ENCODE measurements at regions not wholly inside any gene's neighbourhood (a gene's known extent, or its start where the extent isn't known, plus 50 kb on each side); places are given as distances from the start of the nearest gene placed in this dataset.

GRCh38 chr17:71980171-71980570 lies 140.6 kb upstream of the SOX9 start:
- H3K4ac ChIP-seq (replicated peaks; ENCODE audit: insufficient read length, low read depth, low read length): no peak overlapping the region
- no peak for DNase-seq (ENCODE audit: low read depth in 1 of 2, low spot score in 2 of 2)

More at GRCh38 chr17:71980171-71980570, 140.6 kb upstream of the SOX9 start:
- Histone ChIP-seq H2BK12ac (ENCODE audit: low read depth, low read length) (no peak overlapping the region), H3K23ac (ENCODE audit: insufficient read length) (no peak overlapping the region), H3K14ac (ENCODE audit: insufficient read length) (no peak overlapping the region), H2AFZ (ENCODE audit: low read length) (no peak overlapping the region), H3K9me3 (ENCODE audit: insufficient read depth in 2 of 2, low read depth in 1 of 2, low read length in 1 of 2) (no peaks in the 10 kb centered on the region), H3K79me2 (ENCODE audit: control insufficient read depth in 1 of 2, insufficient read depth in 2 of 2, low read length in 2 of 2) (no peaks in the 10 kb centered on the region), H2BK15ac (ENCODE audit: low read length) (no peak overlapping the region), H3K23me2 (ENCODE audit: low read depth, low read length) (no peaks in the 10 kb centered on the region), H3K36me3 (ENCODE audit: control insufficient read depth in 2 of 4, insufficient read depth in 4 of 4, low read length in 3 of 4) (no peaks in the 10 kb centered on the region), H4K20me1 (replicated peaks in 1 of 2; ENCODE audit: control insufficient read depth in 1 of 2, insufficient read depth in 2 of 2, low read length in 2 of 2) (no peaks in the 10 kb centered on the region), H2BK120ac (replicated peaks; ENCODE audit: low read depth, low read length) (no peak overlapping the region), H3K79me1 (ENCODE audit: low read depth, low read length) (no peaks in the 10 kb centered on the region), H3K4me3 (ENCODE audit: extremely low read depth in 1 of 4, insufficient read depth in 2 of 4, low read depth in 3 of 4, low read length in 4 of 4) (no peak overlapping the region), H2AK5ac (ENCODE audit: low read depth, low read length) (no peak overlapping the region), H4K5ac (ENCODE audit: insufficient read length, low read depth, low read length) (no peak overlapping the region), H3K27me3 (replicated peaks in 1 of 4; ENCODE audit: control insufficient read depth in 3 of 4, extremely low read depth in 1 of 4, insufficient read depth in 3 of 4, low read length in 3 of 4) (no peaks in the 10 kb centered on the region), H2BK20ac (ENCODE audit: low read length) (no peak overlapping the region), H3K27ac (ENCODE audit: low read depth, low read length) (no peak overlapping the region), H3K56ac (replicated peaks; ENCODE audit: insufficient read length, low read depth, low read length) (no peak overlapping the region), H3K4me2 (ENCODE audit: insufficient read depth in 1 of 2, low read depth in 2 of 2, low read length in 2 of 2) (no peak overlapping the region), H4K8ac (ENCODE audit: extremely low read depth, insufficient read depth, low read length) (no peak overlapping the region), H3K18ac (ENCODE audit: extremely low read depth, low read length) (no peak overlapping the region), H3K4me1 (replicated peaks in 1 of 4; ENCODE audit: control insufficient read depth in 3 of 4, insufficient read depth in 4 of 4, low read length in 3 of 4) (no peaks in the 10 kb centered on the region; a peak in 1 of 7 replicates), H3K9ac (replicated peaks in 1 of 4; ENCODE audit: extremely low read depth in 1 of 4, low read depth in 3 of 4, low read length in 3 of 4) (no peak overlapping the region), H4K91ac (replicated peaks; ENCODE audit: insufficient read length, low read length) (no peak overlapping the region), H2BK5ac (ENCODE audit: low read depth, low read length) (no peak overlapping the region)
- POLR2A ChIA-PET (ENCODE audit: partially characterized antibody): interaction anchor here (1.0 kb wide), 1 partner anchor 43 kb away, joined by 3 read pairs; no protein-coding TSS in a partner anchor
- no peak for FAIRE-seq
- CTCF ChIA-PET (ENCODE audit: partially characterized antibody): interaction anchor here (0.7 kb wide), 1 partner anchor 137 kb away, joined by 3 read pairs; no protein-coding TSS in a partner anchor
- TF ChIP-seq RBBP5 (IDR thresholded peaks at IDR 0.05; ENCODE audit: borderline replicate concordance, low read depth, low read length) (no peak), EZH2 (IDR thresholded peaks at IDR 0.05; ENCODE audit: low read depth, low read length, severe bottlenecking) (no peak), ZNF274 (IDR thresholded peaks at IDR 0.05; ENCODE audit: borderline replicate concordance, extremely low read depth, low read length) (no peak), SIX5 (IDR thresholded peaks at IDR 0.05; ENCODE audit: low read depth, low read length) (no peak), FOSL1 (IDR thresholded peaks at IDR 0.05; ENCODE audit: insufficient read depth, low read depth, low read length) (no peak), EGR1 (IDR thresholded peaks at IDR 0.05; ENCODE audit: borderline replicate concordance, low read depth, low read length) (no peak), TAF1 (IDR thresholded peaks at IDR 0.05; ENCODE audit: low read depth, low read length) (no peak), MAX (IDR thresholded peaks at IDR 0.05) (no peak), SP1 (IDR thresholded peaks at IDR 0.05; ENCODE audit: low read depth, low read length) (no peak), MAFK (IDR thresholded peaks at IDR 0.05; ENCODE audit: low read depth, low read length) (no peak), TEAD4 (IDR thresholded peaks at IDR 0.05; ENCODE audit: low read depth, low read length) (no peak), CHD2 (IDR thresholded peaks at IDR 0.05; ENCODE audit: low read length) (no peak), GTF2F1 (IDR thresholded peaks at IDR 0.05; ENCODE audit: borderline replicate concordance, low read depth, low read length) (no peak)
- TF ChIP-seq, protein P1, sequence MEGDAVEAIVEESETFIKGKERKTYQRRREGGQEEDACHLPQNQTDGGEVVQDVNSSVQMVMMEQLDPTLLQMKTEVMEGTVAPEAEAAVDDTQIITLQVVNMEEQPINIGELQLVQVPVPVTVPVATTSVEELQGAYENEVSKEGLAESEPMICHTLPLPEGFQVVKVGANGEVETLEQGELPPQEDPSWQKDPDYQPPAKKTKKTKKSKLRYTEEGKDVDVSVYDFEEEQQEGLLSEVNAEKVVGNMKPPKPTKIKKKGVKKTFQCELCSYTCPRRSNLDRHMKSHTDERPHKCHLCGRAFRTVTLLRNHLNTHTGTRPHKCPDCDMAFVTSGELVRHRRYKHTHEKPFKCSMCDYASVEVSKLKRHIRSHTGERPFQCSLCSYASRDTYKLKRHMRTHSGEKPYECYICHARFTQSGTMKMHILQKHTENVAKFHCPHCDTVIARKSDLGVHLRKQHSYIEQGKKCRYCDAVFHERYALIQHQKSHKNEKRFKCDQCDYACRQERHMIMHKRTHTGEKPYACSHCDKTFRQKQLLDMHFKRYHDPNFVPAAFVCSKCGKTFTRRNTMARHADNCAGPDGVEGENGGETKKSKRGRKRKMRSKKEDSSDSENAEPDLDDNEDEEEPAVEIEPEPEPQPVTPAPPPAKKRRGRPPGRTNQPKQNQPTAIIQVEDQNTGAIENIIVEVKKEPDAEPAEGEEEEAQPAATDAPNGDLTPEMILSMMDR (IDR thresholded peaks at IDR 0.05; ENCODE audit: control extremely low read depth in 1 of 3, insufficient read depth in 1 of 3, low read depth in 1 of 3, low read length in 3 of 3): no peak
